ENCODE measurements at regions not wholly inside any gene's neighbourhood (a gene's known extent, or its start where the extent isn't known, plus 50 kb on each side); places are given as distances from the start of the nearest gene placed in this dataset.

GRCh38 chr9:36728651-36729520 is 156.2 kb downstream of the MELK start:
- DNase-seq = peak in 46 of 56 donors; percentile 4 to 78 (median 30)

- no peak for DNase-seq
Measured at GRCh38 chr9:36729906-36730305, 157.2 kb downstream of the MELK start.

GRCh38 chr9:36730414-36730813 is 157.7 kb downstream of the MELK start:
- no peak for DNase-seq

GRCh38 chr9:36731068-36731956 is 158.6 kb downstream of the MELK start:
- no peak for DNase-seq

- no peak for DNase-seq
Measured at GRCh38 chr9:36734737-36735136, 162.0 kb downstream of the MELK start.

- DNase-seq = no peak
Measured at GRCh38 chr9:36736648-36737047, 164.0 kb downstream of the MELK start.

- DNase-seq = peak in 1 of 56 donors; percentile 15
Measured at GRCh38 chr9:36738318-36738976, 165.8 kb downstream of the MELK start.

GRCh38 chr9:36739373-36740116 is 166.8 kb downstream of the MELK start:
- no peak for DNase-seq

GRCh38 chr9:36742264-36742663 is 169.6 kb downstream of the MELK start:
- DNase-seq = no peak

GRCh38 chr9:36744678-36745077 is 172.0 kb downstream of the MELK start:
- no peak for DNase-seq

- DNase-seq = no peak
Measured at GRCh38 chr9:36745977-36746376, 173.3 kb downstream of the MELK start.

GRCh38 chr9:36746415-36746814 is 173.7 kb downstream of the MELK start:
- DNase-seq = no peak

- no peak for DNase-seq
Measured at GRCh38 chr9:36748322-36748899, 175.7 kb downstream of the MELK start.

- DNase-seq = no peak
Measured at GRCh38 chr9:36749461-36749860, 176.8 kb downstream of the MELK start.

GRCh38 chr9:36750630-36751029 is 177.9 kb downstream of the MELK start:
- no peak for DNase-seq

GRCh38 chr9:36755019-36755418 is 182.3 kb downstream of the MELK start:
- no peak for DNase-seq

GRCh38 chr9:36759141-36759540 is 186.4 kb downstream of the MELK start:
- DNase-seq = no peak

GRCh38 chr9:36759976-36760375 is 187.3 kb downstream of the MELK start:
- no peak for DNase-seq

- DNase-seq = no peak
Measured at GRCh38 chr9:36760667-36761420, 188.1 kb downstream of the MELK start.

GRCh38 chr9:36762958-36763357 is 190.3 kb downstream of the MELK start:
- no peak for DNase-seq
